ENCODE measurements at regions not wholly inside any gene's neighbourhood (a gene's known extent, or its start where the extent isn't known, plus 50 kb on each side); places are given as distances from the start of the nearest gene placed in this dataset.
A peak's percentile ranks its signal among the peaks of the same experiment; 100 is the strongest.
"Not testable (repeated sequence)": the region's sequence is repeated elsewhere in the genome, so short reads cannot be mapped to it uniquely, and the experiment has no call there.

GRCh38 chrX:26873736-26874135 lies 589.4 kb downstream of the PPP4R3C start:
- no peak for DNase-seq (ENCODE audit: low read depth)

GRCh38 chrX:26871967-26872366 lies 591.2 kb downstream of the PPP4R3C start:
- no peak for DNase-seq (ENCODE audit: low read depth)

- DNase-seq (ENCODE audit: low read depth) = peak; percentile 23
Measured at GRCh38 chrX:26851981-26852380, 611.2 kb downstream of the PPP4R3C start.

GRCh38 chrX:26848511-26848910 lies 614.6 kb downstream of the PPP4R3C start:
- peak; percentile 32 for DNase-seq (ENCODE audit: low read depth)

GRCh38 chrX:26845056-26845455 lies 618.1 kb downstream of the PPP4R3C start:
- DNase-seq (ENCODE audit: low read depth) = peak; percentile 69

- DNase-seq (ENCODE audit: low read depth) = no peak
Measured at GRCh38 chrX:26822448-26822847, 606.5 kb downstream of the MAGEB5 start.

- no peak for DNase-seq (ENCODE audit: low read depth)
Measured at GRCh38 chrX:26789751-26790150, 573.8 kb downstream of the MAGEB5 start.

GRCh38 chrX:26788402-26788998 lies 572.5 kb downstream of the MAGEB5 start:
- DNase-seq (ENCODE audit: low read depth) = no peak

- peak; percentile 34 for DNase-seq (ENCODE audit: low read depth)
Measured at GRCh38 chrX:26783512-26784225, 567.7 kb downstream of the MAGEB5 start.

GRCh38 chrX:26778320-26778888 lies 562.4 kb downstream of the MAGEB5 start:
- DNase-seq (ENCODE audit: low read depth) = no peak

GRCh38 chrX:26762253-26762652 lies 546.3 kb downstream of the MAGEB5 start:
- DNase-seq (ENCODE audit: low read depth) = no peak

- DNase-seq (ENCODE audit: low read depth) = not testable (repeated sequence)
Measured at GRCh38 chrX:26755760-26756159, 539.8 kb downstream of the MAGEB5 start.

- no peak for DNase-seq (ENCODE audit: low read depth)
Measured at GRCh38 chrX:26747877-26748276, 531.9 kb downstream of the MAGEB5 start.

GRCh38 chrX:26722666-26723428 lies 506.9 kb downstream of the MAGEB5 start:
- DNase-seq (ENCODE audit: low read depth) = no peak

GRCh38 chrX:26672571-26672970 lies 456.6 kb downstream of the MAGEB5 start:
- no peak for DNase-seq (ENCODE audit: low read depth)

GRCh38 chrX:26670521-26670920 lies 454.6 kb downstream of the MAGEB5 start:
- DNase-seq (ENCODE audit: low read depth) = no peak

- DNase-seq (ENCODE audit: low read depth) = no peak
Measured at GRCh38 chrX:26664919-26665318, 448.9 kb downstream of the MAGEB5 start.

- no peak for DNase-seq (ENCODE audit: low read depth)
Measured at GRCh38 chrX:26653050-26653449, 437.1 kb downstream of the MAGEB5 start.

- DNase-seq (ENCODE audit: low read depth) = no peak
Measured at GRCh38 chrX:26651755-26652154, 435.8 kb downstream of the MAGEB5 start.

GRCh38 chrX:26649534-26649933 lies 433.6 kb downstream of the MAGEB5 start:
- DNase-seq (ENCODE audit: low read depth) = no peak

GRCh38 chrX:26631385-26631784 lies 415.4 kb downstream of the MAGEB5 start:
- no peak for DNase-seq (ENCODE audit: low read depth)

- DNase-seq (ENCODE audit: low read depth) = no peak
Measured at GRCh38 chrX:26613956-26614355, 398.0 kb downstream of the MAGEB5 start.

- DNase-seq (ENCODE audit: low read depth) = no peak
Measured at GRCh38 chrX:26606971-26607370, 391.0 kb downstream of the MAGEB5 start.
